ENCODE measurements at regions not wholly inside any gene's neighbourhood (a gene's known extent, or its start where the extent isn't known, plus 50 kb on each side); places are given as distances from the start of the nearest gene placed in this dataset.

DNA sequence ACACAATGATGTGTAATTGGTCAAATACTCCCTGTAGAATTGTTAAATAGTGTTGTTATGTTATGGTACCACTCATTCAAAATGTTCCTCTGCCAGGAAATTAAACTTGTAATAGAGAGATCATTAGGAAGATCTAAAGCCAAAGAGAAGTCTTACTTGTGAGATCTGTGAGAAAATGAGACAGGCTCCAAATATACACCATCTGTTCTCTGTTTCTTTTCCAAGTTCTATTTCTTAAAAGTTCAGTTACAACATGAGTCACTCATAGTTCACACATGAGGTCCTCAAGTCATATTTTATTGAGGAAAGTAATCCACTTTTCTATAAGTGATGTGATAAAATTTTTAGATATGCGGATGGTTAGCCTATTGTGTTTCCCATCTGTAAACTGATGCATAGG lies 1038.1 kb upstream of the PRR20A start:
- Histone ChIP-seq H3K4me1 (replicated peaks in 1 of 2) (no peaks in the 10 kb centered on the region), H3K4me3 (no peak overlapping the region), H3K9me3 (replicated peaks in 1 of 3) (no peaks in the 10 kb centered on the region), H3K27ac (no peak overlapping the region), H3K27me3 (no peaks in the 10 kb centered on the region), H3K36me3 (replicated peaks in 1 of 2) (no peaks in the 10 kb centered on the region)
- 69 to 80% (median 74%) methylated on average over 1 of the region's 1 CpG for WGBS, 4 donors
- no peak for TF ChIP-seq POLR2A (IDR thresholded peaks at IDR 0.05)
- TF ChIP-seq, protein P1, sequence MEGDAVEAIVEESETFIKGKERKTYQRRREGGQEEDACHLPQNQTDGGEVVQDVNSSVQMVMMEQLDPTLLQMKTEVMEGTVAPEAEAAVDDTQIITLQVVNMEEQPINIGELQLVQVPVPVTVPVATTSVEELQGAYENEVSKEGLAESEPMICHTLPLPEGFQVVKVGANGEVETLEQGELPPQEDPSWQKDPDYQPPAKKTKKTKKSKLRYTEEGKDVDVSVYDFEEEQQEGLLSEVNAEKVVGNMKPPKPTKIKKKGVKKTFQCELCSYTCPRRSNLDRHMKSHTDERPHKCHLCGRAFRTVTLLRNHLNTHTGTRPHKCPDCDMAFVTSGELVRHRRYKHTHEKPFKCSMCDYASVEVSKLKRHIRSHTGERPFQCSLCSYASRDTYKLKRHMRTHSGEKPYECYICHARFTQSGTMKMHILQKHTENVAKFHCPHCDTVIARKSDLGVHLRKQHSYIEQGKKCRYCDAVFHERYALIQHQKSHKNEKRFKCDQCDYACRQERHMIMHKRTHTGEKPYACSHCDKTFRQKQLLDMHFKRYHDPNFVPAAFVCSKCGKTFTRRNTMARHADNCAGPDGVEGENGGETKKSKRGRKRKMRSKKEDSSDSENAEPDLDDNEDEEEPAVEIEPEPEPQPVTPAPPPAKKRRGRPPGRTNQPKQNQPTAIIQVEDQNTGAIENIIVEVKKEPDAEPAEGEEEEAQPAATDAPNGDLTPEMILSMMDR (IDR thresholded peaks at IDR 0.05): no peak
- intact Hi-C loops (cut with DNase I): no loop called here
- DNase-seq: no peak

DNA sequence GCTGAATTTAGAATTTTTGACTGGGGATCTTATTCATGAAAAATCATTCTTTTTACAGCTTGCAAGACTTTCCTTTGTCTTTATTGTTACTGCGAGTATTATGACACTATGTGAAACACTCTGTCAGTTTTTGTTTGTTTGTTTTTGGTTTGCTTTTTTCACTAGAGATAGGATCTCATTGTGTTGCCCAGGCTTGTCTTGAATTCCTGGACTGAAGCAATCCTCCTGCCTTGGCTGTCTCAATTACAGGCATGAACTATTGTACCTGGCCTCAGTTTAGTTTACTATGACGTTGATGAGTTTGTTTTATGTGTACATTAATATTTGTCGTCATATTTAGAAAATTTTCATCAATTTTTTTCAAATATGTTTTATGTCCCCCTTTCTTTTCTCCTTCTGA lies 1030.0 kb upstream of the PRR20A start:
- no peaks in the 10 kb centered on the region for H3K9me3 ChIP-seq (replicated peaks in 1 of 3)
- DNase-seq: no peak
- H3K4me3 ChIP-seq: no peak overlapping the region
- no peaks in the 10 kb centered on the region for H3K4me1 ChIP-seq (replicated peaks in 1 of 2)
- intact Hi-C loops (cut with DNase I): no loop called here
- no peak for TF ChIP-seq POLR2A (IDR thresholded peaks at IDR 0.05)
- TF ChIP-seq, protein P1 (IDR thresholded peaks at IDR 0.05): no peak
- H3K36me3 ChIP-seq (replicated peaks in 1 of 2): no peaks in the 10 kb centered on the region
- WGBS, 4 donors: 48 to 54% (median 50%) methylated on average over 3 of the region's 3 CpGs
- no peaks in the 10 kb centered on the region for H3K27me3 ChIP-seq
- no peak overlapping the region for H3K27ac ChIP-seq

DNA sequence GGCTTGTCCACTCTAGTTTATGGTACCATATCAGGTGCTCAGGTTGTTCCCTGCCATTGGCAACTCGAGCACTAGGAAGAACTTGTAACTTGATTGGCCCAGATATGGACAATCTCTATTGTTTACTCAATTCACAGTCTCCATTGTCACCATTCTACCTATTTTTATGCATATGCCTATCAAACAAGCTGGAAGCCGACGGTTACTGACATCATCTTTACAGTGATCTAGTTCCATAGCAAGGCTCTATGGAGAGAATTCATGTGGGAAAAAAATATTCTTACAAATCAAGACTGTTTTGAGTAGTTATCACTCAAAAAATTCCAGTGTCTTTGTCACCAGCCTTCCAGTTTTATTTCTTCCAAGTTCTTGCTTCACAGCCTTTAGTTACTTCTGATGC lies 1006.2 kb upstream of the PRR20A start:
- intact Hi-C loops (cut with DNase I): no loop called here
- no peaks in the 10 kb centered on the region for H3K4me1 ChIP-seq (replicated peaks in 1 of 2)
- H3K36me3 ChIP-seq (replicated peaks in 1 of 2): no peaks in the 10 kb centered on the region
- no peaks in the 10 kb centered on the region for H3K9me3 ChIP-seq (replicated peaks in 1 of 3)
- no peaks in the 10 kb centered on the region for H3K27me3 ChIP-seq
- no peak overlapping the region for H3K4me3 ChIP-seq
- TF ChIP-seq POLR2A (IDR thresholded peaks at IDR 0.05): no peak
- no peak overlapping the region for H3K27ac ChIP-seq
- no peak for DNase-seq
- 62 to 85% (median 65%) methylated on average over 3 of the region's 3 CpGs for WGBS, 4 donors

DNA sequence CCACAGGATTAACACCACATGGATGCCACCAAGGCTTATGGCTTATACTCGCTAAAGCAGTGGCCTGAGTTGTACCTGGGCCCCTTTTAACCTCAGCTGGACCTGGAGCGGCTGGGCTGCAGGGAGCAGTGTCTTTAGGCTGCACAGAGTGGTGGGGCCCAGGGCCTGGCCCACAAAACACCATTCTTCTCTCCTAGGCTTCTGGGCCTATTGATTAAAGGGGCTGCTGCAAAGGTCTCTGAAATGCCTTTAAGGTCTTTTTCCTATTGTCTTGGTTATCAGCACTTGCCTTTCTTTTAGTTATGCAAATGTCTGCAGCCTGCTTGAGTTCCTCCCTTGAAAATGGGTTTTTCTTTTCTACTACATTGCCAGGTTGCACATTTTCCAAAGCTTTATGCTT lies 973.9 kb upstream of the PRR20A start:
- no peaks in the 10 kb centered on the region for H3K27me3 ChIP-seq
- no peaks in the 10 kb centered on the region for H3K9me3 ChIP-seq (replicated peaks in 1 of 3)
- no peaks in the 10 kb centered on the region for H3K4me1 ChIP-seq (replicated peaks in 1 of 2)
- no peak overlapping the region for H3K4me3 ChIP-seq
- DNase-seq: no peak
- H3K27ac ChIP-seq: no peak overlapping the region
- TF ChIP-seq, protein P1 (IDR thresholded peaks at IDR 0.05): no peak
- no peak for TF ChIP-seq POLR2A (IDR thresholded peaks at IDR 0.05)
- intact Hi-C loops (cut with DNase I): no loop called here
- no peaks in the 10 kb centered on the region for H3K36me3 ChIP-seq (replicated peaks in 1 of 2)
- WGBS, 4 donors: 69 to 81% (median 71%) methylated on average over 1 to 2 of the region's 2 CpGs

DNA sequence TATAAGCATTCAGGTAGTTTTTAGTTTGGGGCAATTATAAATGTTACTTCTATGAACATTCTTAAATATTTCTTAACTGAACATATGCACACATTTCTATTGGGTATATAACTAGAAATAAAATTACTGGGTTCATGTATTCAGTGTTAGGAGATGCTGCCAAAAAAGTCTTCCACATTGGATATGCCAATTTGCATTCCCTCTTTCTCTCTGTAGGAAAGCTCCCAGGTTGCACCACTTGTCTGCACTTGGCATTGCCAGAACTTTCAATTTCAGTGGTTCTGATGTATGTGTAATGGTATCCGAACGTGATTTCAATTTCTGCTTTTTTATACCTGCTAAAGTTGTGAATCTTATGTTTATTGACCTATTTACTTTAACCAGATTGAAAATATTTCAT lies 972.1 kb upstream of the PRR20A start:
- Histone ChIP-seq H3K4me1 (replicated peaks in 1 of 2) (no peaks in the 10 kb centered on the region), H3K27me3 (no peaks in the 10 kb centered on the region), H3K4me3 (no peak overlapping the region), H3K27ac (no peak overlapping the region), H3K9me3 (replicated peaks in 1 of 3) (no peaks in the 10 kb centered on the region), H3K36me3 (replicated peaks in 1 of 2) (no peaks in the 10 kb centered on the region)
- WGBS, 4 donors: 65 to 80% (median 72%) methylated on average over 2 of the region's 2 CpGs
- TF ChIP-seq POLR2A (IDR thresholded peaks at IDR 0.05): no peak
- TF ChIP-seq, protein P1 (IDR thresholded peaks at IDR 0.05): no peak
- intact Hi-C loops (cut with DNase I): no loop called here
- DNase-seq: no peak
